ENCODE measurements at regions not wholly inside any gene's neighbourhood (a gene's known extent, or its start where the extent isn't known, plus 50 kb on each side); places are given as distances from the start of the nearest gene placed in this dataset.

GRCh38 chr6:78150425-78150824, 497.6 kb downstream of the MEI4 start:
- TF ChIP-seq, protein P1, sequence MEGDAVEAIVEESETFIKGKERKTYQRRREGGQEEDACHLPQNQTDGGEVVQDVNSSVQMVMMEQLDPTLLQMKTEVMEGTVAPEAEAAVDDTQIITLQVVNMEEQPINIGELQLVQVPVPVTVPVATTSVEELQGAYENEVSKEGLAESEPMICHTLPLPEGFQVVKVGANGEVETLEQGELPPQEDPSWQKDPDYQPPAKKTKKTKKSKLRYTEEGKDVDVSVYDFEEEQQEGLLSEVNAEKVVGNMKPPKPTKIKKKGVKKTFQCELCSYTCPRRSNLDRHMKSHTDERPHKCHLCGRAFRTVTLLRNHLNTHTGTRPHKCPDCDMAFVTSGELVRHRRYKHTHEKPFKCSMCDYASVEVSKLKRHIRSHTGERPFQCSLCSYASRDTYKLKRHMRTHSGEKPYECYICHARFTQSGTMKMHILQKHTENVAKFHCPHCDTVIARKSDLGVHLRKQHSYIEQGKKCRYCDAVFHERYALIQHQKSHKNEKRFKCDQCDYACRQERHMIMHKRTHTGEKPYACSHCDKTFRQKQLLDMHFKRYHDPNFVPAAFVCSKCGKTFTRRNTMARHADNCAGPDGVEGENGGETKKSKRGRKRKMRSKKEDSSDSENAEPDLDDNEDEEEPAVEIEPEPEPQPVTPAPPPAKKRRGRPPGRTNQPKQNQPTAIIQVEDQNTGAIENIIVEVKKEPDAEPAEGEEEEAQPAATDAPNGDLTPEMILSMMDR (IDR thresholded peaks at IDR 0.05; ENCODE audit: low read length), result no peak
- TF ChIP-seq EZH2 (IDR thresholded peaks at IDR 0.05; ENCODE audit: borderline replicate concordance, low read length), result no peak

Measured in OCI-LY1 (cell line).